DND-41 (cell line): ENCODE measurements at regions not wholly inside any gene's neighbourhood (a gene's known extent, or its start where the extent isn't known, plus 50 kb on each side); places are given as distances from the start of the nearest gene placed in this dataset.

Experiments used
- CTCF ChIP-seq: IDR thresholded peaks from 2 replicates; pipeline ENCODE4 v1.5.1; 2012; ENCODE audit warnings: borderline replicate concordance, low read length, moderate library complexity, mild to moderate bottlenecking; ENCODE audit not compliant: poor library complexity, severe bottlenecking; ENCODE audit errors: extremely low read depth
- EZH2 ChIP-seq: IDR thresholded peaks from 3 replicates; pipeline ENCODE4 v1.6.1; 2012; ENCODE audit warnings: borderline replicate concordance, low read depth, mild to moderate bottlenecking, moderate library complexity, low read length, inconsistent platforms; ENCODE audit not compliant: severe bottlenecking

GRCh38 chr4:71260544-71260943 lies 78.3 kb upstream of the SLC4A4 start:
- no peak for TF ChIP-seq CTCF
- TF ChIP-seq EZH2: no peak
